ENCODE measurements at regions not wholly inside any gene's neighbourhood (a gene's known extent, or its start where the extent isn't known, plus 50 kb on each side); places are given as distances from the start of the nearest gene placed in this dataset.

DNA sequence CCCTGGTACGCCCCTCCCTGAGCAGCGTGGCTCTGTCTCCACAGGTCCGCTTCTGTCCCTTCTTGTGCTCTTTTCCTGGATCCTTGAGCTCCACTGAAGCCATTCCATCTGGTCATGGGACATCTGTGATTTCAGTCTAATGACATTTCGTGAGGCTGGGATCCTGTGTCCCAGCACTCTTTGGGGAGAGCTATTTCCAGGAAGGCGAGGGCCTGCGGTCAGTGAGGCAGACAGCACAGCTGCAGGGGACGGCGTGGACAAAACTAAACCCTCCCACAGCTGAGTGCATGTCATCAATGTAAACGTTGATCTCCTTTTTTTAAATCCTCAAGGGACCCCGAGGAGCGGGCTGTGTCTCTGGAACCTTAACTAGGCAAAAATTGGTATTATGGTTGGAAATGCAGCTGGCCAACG, 127.7 kb downstream of the DACT1 start:
- no peak for TF ChIP-seq CTCF (conservative IDR thresholded peaks at IDR 0.05)
- H3K36me3 Mint-ChIP-seq (ENCODE audit: low read depth), result no peaks in the 10 kb centered on the region
- no peaks in the 10 kb centered on the region for H3K9me3 Mint-ChIP-seq
- no peaks in the 10 kb centered on the region for H3K27me3 Mint-ChIP-seq (ENCODE audit: low read depth)
- no peak for DNase-seq (ENCODE audit: low read depth, low spot score)
- peak overlapping the region; percentile 73 for H3K27ac Mint-ChIP-seq (ENCODE audit: unreplicated experiment)
- peaks cover 26% of the 10 kb centered on the region for H3K4me1 Mint-ChIP-seq
- no peak overlapping the region for H3K4me3 Mint-ChIP-seq

- H3K36me3 Mint-ChIP-seq (ENCODE audit: low read depth), result no peaks in the 10 kb centered on the region
- H3K27me3 Mint-ChIP-seq (ENCODE audit: low read depth), result no peaks in the 10 kb centered on the region
- no peak for DNase-seq (ENCODE audit: low read depth, low spot score)
- peak overlapping the region; percentile 73 for H3K27ac Mint-ChIP-seq (ENCODE audit: unreplicated experiment)
- peaks cover 27% of the 10 kb centered on the region for H3K4me1 Mint-ChIP-seq
- no peak overlapping the region for H3K4me3 Mint-ChIP-seq
- TF ChIP-seq CTCF (conservative IDR thresholded peaks at IDR 0.05), result no peak
- H3K9me3 Mint-ChIP-seq, result no peaks in the 10 kb centered on the region
These were observed 128.1 kb downstream of the DACT1 start for GRCh38 chr14:58765843-58766242.

- H3K27me3 Mint-ChIP-seq (ENCODE audit: low read depth), result no peaks in the 10 kb centered on the region
- no peak for DNase-seq (ENCODE audit: low read depth, low spot score)
- H3K9me3 Mint-ChIP-seq, result no peaks in the 10 kb centered on the region
- no peaks in the 10 kb centered on the region for H3K36me3 Mint-ChIP-seq (ENCODE audit: low read depth)
- peaks cover 51% of the 10 kb centered on the region for H3K4me1 Mint-ChIP-seq
- H3K4me3 Mint-ChIP-seq, result no peak overlapping the region
- TF ChIP-seq CTCF (conservative IDR thresholded peaks at IDR 0.05), result no peak
- no peak overlapping the region for H3K27ac Mint-ChIP-seq (ENCODE audit: unreplicated experiment)
These were observed 131.4 kb downstream of the DACT1 start for GRCh38 chr14:58769011-58769643.

- Mint-ChIP-seq H3K9me3 (no peaks in the 10 kb centered on the region), H3K4me1 (peaks cover 54% of the 10 kb centered on the region)
These were observed 132.0 kb downstream of the DACT1 start for GRCh38 chr14:58769771-58770170.

DNA sequence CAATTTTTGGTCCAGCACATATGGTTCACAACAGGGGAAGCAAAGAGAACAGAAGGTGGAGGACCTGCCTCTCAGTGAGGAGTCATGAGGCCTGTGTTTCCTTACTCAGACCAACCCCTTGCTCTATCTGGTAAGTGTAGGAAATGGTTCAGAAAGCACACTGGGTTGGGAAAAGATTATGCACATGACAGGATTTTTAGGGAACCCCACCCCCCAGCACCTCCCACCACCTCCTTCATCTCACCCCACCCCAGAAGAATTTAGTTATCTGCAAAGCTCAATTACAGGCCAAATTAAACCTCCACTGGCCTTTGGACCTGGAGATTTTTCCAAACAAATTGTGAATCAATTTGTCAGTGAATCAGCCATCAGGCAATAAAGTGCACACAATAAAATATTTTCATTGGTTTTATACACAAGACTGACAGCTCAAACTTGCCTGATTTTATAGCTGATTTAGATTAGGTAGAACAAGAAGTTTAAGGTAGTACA, 132.8 kb downstream of the DACT1 start:
- Mint-ChIP-seq H3K27me3 (ENCODE audit: low read depth) (no peaks in the 10 kb centered on the region), H3K4me1 (peaks cover 49% of the 10 kb centered on the region), H3K4me3 (no peak overlapping the region), H3K27ac (ENCODE audit: unreplicated experiment) (no peak overlapping the region), H3K9me3 (no peaks in the 10 kb centered on the region), H3K36me3 (ENCODE audit: low read depth) (no peaks in the 10 kb centered on the region)
- no peak for DNase-seq (ENCODE audit: low read depth, low spot score)
- no peak for TF ChIP-seq CTCF (conservative IDR thresholded peaks at IDR 0.05)

More at GRCh38 chr14:58769771-58770170, 132.0 kb downstream of the DACT1 start:
- Mint-ChIP-seq H3K36me3 (ENCODE audit: low read depth) (no peaks in the 10 kb centered on the region), H3K27me3 (ENCODE audit: low read depth) (no peaks in the 10 kb centered on the region), H3K27ac (ENCODE audit: unreplicated experiment) (no peak overlapping the region), H3K4me3 (no peak overlapping the region)
- no peak for TF ChIP-seq CTCF (conservative IDR thresholded peaks at IDR 0.05)
- no peak for DNase-seq (ENCODE audit: low read depth, low spot score)

Data from neural crest cell (in vitro differentiated cells).